NB4 (cell line): ENCODE measurements at regions not wholly inside any gene's neighbourhood (a gene's known extent, or its start where the extent isn't known, plus 50 kb on each side); places are given as distances from the start of the nearest gene placed in this dataset.

ENCODE experiments used
- CTCF ChIP-seq: IDR thresholded peaks from one replicate; pipeline ENCODE4 v1.5.1; 2012; ENCODE audit warnings: low read depth, low read length
- MAX ChIP-seq: IDR thresholded peaks from 2 replicates; pipeline ENCODE4 v1.6.1; 2011; ENCODE audit warnings: low read depth, low read length
- MYC ChIP-seq: IDR thresholded peaks from 2 replicates; pipeline ENCODE4 v1.6.1; 2011; ENCODE audit warnings: low read depth, low read length
- POLR2A ChIP-seq: IDR thresholded peaks from 2 replicates; pipeline ENCODE4 v1.6.1; 2011; ENCODE audit warnings: mild to moderate bottlenecking; ENCODE audit not compliant: insufficient read length; ENCODE audit errors: extremely low read depth

GRCh38 chr4:124017185-124017785 is 620.7 kb downstream of the SPRY1 start:
- no peak for TF ChIP-seq CTCF
- TF ChIP-seq POLR2A = no peak
- TF ChIP-seq MYC = no peak
- TF ChIP-seq MAX = no peak
